ENCODE measurements at regions not wholly inside any gene's neighbourhood (a gene's known extent, or its start where the extent isn't known, plus 50 kb on each side); places are given as distances from the start of the nearest gene placed in this dataset.

- no peak for TF ChIP-seq MLXIP (CRISPR knock-in tag; IDR thresholded peaks at IDR 0.05; ENCODE audit: borderline replicate concordance)
- TF ChIP-seq ATF1 (CRISPR knock-in tag; IDR thresholded peaks at IDR 0.05) = no peak
- TF ChIP-seq FOXK2 (IDR thresholded peaks at IDR 0.05) = no peak
Measured at GRCh38 chr11:121716060-121716459, 263.3 kb upstream of the SORL1-AS1 start (continued).

- no TSS peak for BruUV-seq (replicated peaks)
Measured at GRCh38 chr11:121715405-121715804, 262.6 kb upstream of the SORL1-AS1 start.

More at GRCh38 chr11:121715405-121715804, 262.6 kb upstream of the SORL1-AS1 start:
- H3K27me3 ChIP-seq (ENCODE audit: control insufficient read depth in 1 of 2, insufficient read depth in 2 of 2, low read length in 2 of 2) = no peaks in the 10 kb centered on the region
- ATAC-seq (no peak), FAIRE-seq (no peak), DNase-seq (ENCODE audit: low spot score) (no peak)
- no peak overlapping the region for H2AFZ ChIP-seq (ENCODE audit: low read length)
- H3K27ac ChIP-seq (ENCODE audit: extremely low read length, insufficient read depth, low read length) = no peak overlapping the region
- H3K9me3 ChIP-seq (ENCODE audit: low read length) = no peaks in the 10 kb centered on the region
- peaks cover 8% of the 10 kb centered on the region; the same call in 1 of the 2 replicates for H3K4me1 ChIP-seq (ENCODE audit: insufficient read depth, low read length)
- in situ Hi-C loops (cut with HindIII; ENCODE audit: extremely low pct_ligation_motif_present, low pct_unique_long_range_greater_than_20kb) = no loop called here
- H3K4me3 ChIP-seq (replicated peaks in 1 of 3; ENCODE audit: insufficient read depth in 1 of 3, low read depth in 2 of 3, low read length in 3 of 3) = no peak overlapping the region
- H3K36me3 ChIP-seq (replicated peaks in 1 of 2; ENCODE audit: control insufficient read depth in 1 of 2, insufficient read depth in 2 of 2, low read length in 2 of 2) = no peaks in the 10 kb centered on the region
- no peaks in the 10 kb centered on the region for H4K20me1 ChIP-seq (ENCODE audit: insufficient read depth, low read length)
- no peak overlapping the region for H3K4me2 ChIP-seq (ENCODE audit: low read depth, low read length)
- no peak overlapping the region for H3K9ac ChIP-seq (ENCODE audit: insufficient read depth, low read depth, low read length)
- WGBS (ENCODE audit: low lambda C conversion rate) = 30% methylated on average over 4 of the region's 4 CpGs
- intact Hi-C loops (cut with micrococcal nuclease; ENCODE audit: unreplicated experiment) = no loop called here
- H3K79me2 ChIP-seq (ENCODE audit: insufficient read depth, low read length) = no peaks in the 10 kb centered on the region
- POLR2A ChIA-PET = no interaction called here
- no peak for TF ChIP-seq PHF20 (CRISPR knock-in tag; IDR thresholded peaks at IDR 0.05)
- no peak for TF ChIP-seq ZNF234 (CRISPR knock-in tag; conservative IDR thresholded peaks at IDR 0.05)
- no peak for TF ChIP-seq HDAC6 (IDR thresholded peaks at IDR 0.05; ENCODE audit: low read depth, low read length)
- no peak for TF ChIP-seq MAFG (CRISPR knock-in tag; IDR thresholded peaks at IDR 0.05)
- no peak for TF ChIP-seq ZNF747 (CRISPR knock-in tag; IDR thresholded peaks at IDR 0.05; ENCODE audit: borderline replicate concordance)
- TF ChIP-seq MTERF4 (CRISPR knock-in tag; IDR thresholded peaks at IDR 0.05) = no peak
- no peak for TF ChIP-seq ZNF770 (CRISPR knock-in tag; IDR thresholded peaks at IDR 0.05)
- no peak for TF ChIP-seq EED (CRISPR knock-in tag; IDR thresholded peaks at IDR 0.05)
- no peak for TF ChIP-seq ZNF672 (CRISPR knock-in tag; IDR thresholded peaks at IDR 0.05)
- TF ChIP-seq ZIK1 (CRISPR knock-in tag; IDR thresholded peaks at IDR 0.05; ENCODE audit: borderline replicate concordance, low read depth) = no peak
- TF ChIP-seq MYC (CRISPR knock-in tag; IDR thresholded peaks at IDR 0.05; ENCODE audit: borderline replicate concordance) = no peak
- no peak for TF ChIP-seq FOXJ3 (CRISPR knock-in tag; IDR thresholded peaks at IDR 0.05; ENCODE audit: borderline replicate concordance)
- TF ChIP-seq ZNF343 (CRISPR knock-in tag; IDR thresholded peaks at IDR 0.05) = no peak
- TF ChIP-seq MTF2 (CRISPR knock-in tag; IDR thresholded peaks at IDR 0.05; ENCODE audit: borderline replicate concordance) = no peak
- CTCF ChIA-PET (ENCODE audit: low intra/inter-chr PET ratio, low total read pairs) = no interaction called here

Data from HepG2 (cell line).